B cell (primary cell): ENCODE measurements at regions not wholly inside any gene's neighbourhood (a gene's known extent, or its start where the extent isn't known, plus 50 kb on each side); places are given as distances from the start of the nearest gene placed in this dataset.
"Not testable (repeated sequence)": the region's sequence is repeated elsewhere in the genome, so short reads cannot be mapped to it uniquely, and the experiment has no call there.

Source experiments
- ATAC-seq: fragments of 200-7000 bp; cut with Tn5 transposase; one replicate; pipeline ENCODE4 v1.10.0; 2021; ENCODE audit warnings: low read depth, mild to moderate bottlenecking, moderate number of reproducible peaks, moderate library complexity
- CTCF ChIA-PET: fragments of 350-600 bp; sonication (Branson Sonifier 250); formaldehyde crosslinking; loops from one replicate; lab custom pipeline; 2021; ENCODE audit warnings: antibody characterized with exemption, inconsistent platforms; lab: Charles Lee
- POLR2A ChIA-PET: fragments of 350-600 bp; sonication (Branson Sonifier 250); formaldehyde crosslinking; loops from one replicate; lab custom pipeline; 2021; ENCODE audit warnings: antibody characterized with exemption; lab: Charles Lee
- DNase-seq: peaks from one replicate; pipeline ENCODE4 v3.0.0; 2013
- H2AFZ ChIP-seq: 2 replicates; pipeline ENCODE4 v1.6.1; 2012; ENCODE audit warnings: mild to moderate bottlenecking, low read depth, low read length; ENCODE audit not compliant: insufficient read depth, poor library complexity, severe bottlenecking
- H3K27ac ChIP-seq, 2 donors: 1 replicate in 1 of 2; 2 replicates in 1 of 2; pipeline ENCODE4 v1.5.1; 2012 to 2013; ENCODE audit warnings: low read length in 2 of 2, mild to moderate bottlenecking in 2 of 2, moderate library complexity in 1 of 2
- H3K27me3 ChIP-seq, 4 experiments: fragments of 200-600 bp in 1 of 4; sonication (generic) in 1 of 4; replicated peaks in 1 of 4; 1 replicate in 2 of 4; 2 replicates in 2 of 4; pipeline versions ENCODE4 v1.6.1 to v1.7.0; 2013 to 2016; ENCODE audit warnings: low read length in 3 of 4, mild to moderate bottlenecking in 2 of 4, mixed read lengths in 1 of 4, moderate library complexity in 1 of 4; ENCODE audit not compliant: insufficient read depth in 4 of 4, control insufficient read depth in 3 of 4; ENCODE audit errors: control extremely low read depth in 1 of 4
- H3K36me3 ChIP-seq, 2 experiments: replicated peaks in 1 of 2; 1 replicate in 1 of 2; 2 replicates in 1 of 2; pipeline versions ENCODE4 v1.6.1 to v1.7.1; 2013; ENCODE audit warnings: low read length in 1 of 2; ENCODE audit not compliant: insufficient read depth in 2 of 2, control insufficient read depth in 1 of 2; ENCODE audit errors: control extremely low read depth in 1 of 2, extremely low read depth in 1 of 2
- H3K4me1 ChIP-seq, 2 donors: fragments of 200-600 bp in 1 of 2; sonication (generic) in 1 of 2; 1 replicate in 1 of 2; 2 replicates in 1 of 2; pipeline versions ENCODE4 v1.5.1 to v1.6.1; 2013 to 2017; ENCODE audit warnings: low read length in 2 of 2; ENCODE audit not compliant: control insufficient read depth in 2 of 2, insufficient read depth in 2 of 2
- H3K4me2 ChIP-seq: replicated peaks from 2 replicates; pipeline ENCODE3; 2012; ENCODE audit warnings: mild to moderate bottlenecking, low read depth, low read length; ENCODE audit not compliant: poor library complexity, severe bottlenecking
- H3K4me3 ChIP-seq, 5 experiments: fragments of 200-600 bp in 1 of 5; sonication (generic) in 1 of 5; 1 replicate in 3 of 5; 2 replicates in 2 of 5; pipeline versions ENCODE4 v1.5.1 to v1.7.0; 2011 to 2016; ENCODE audit warnings: low read length in 4 of 5, mild to moderate bottlenecking in 4 of 5, low read depth in 2 of 5, control low read depth in 1 of 5, moderate library complexity in 1 of 5; ENCODE audit not compliant: insufficient read depth in 1 of 5; ENCODE audit errors: control extremely low read depth in 1 of 5, extremely low read depth in 1 of 5
- H3K79me2 ChIP-seq: fragments of 200-600 bp; sonication (generic); one replicate; pipeline ENCODE4 v1.6.0; 2016; ENCODE audit warnings: low read length; ENCODE audit not compliant: control insufficient read depth, insufficient read depth
- H3K9ac ChIP-seq: fragments of 200-600 bp; sonication (generic); 2 replicates; pipeline ENCODE4 v1.6.1; 2017; ENCODE audit warnings: mild to moderate bottlenecking, low read length, moderate library complexity
- H3K9me3 ChIP-seq, 3 donors: one replicate each; pipeline versions ENCODE4 v1.6.1 to v1.7.1; 2013; ENCODE audit warnings: low read length in 2 of 3; ENCODE audit not compliant: control insufficient read depth in 2 of 3, insufficient read depth in 1 of 3; ENCODE audit errors: control extremely low read depth in 1 of 3
- H4K20me1 ChIP-seq: 2 replicates; pipeline ENCODE4 v1.6.0; 2012; ENCODE audit warnings: mild to moderate bottlenecking, low read length; ENCODE audit not compliant: insufficient read depth, control insufficient read depth, poor library complexity, severe bottlenecking
- H3K27ac Mint-ChIP-seq: one replicate; pipeline ENCODE4 v1.8.0; 2021; ENCODE audit warnings: mixed read lengths
- H3K27me3 Mint-ChIP-seq: one replicate; pipeline ENCODE4 v1.8.0; 2021; ENCODE audit warnings: mixed read lengths
- H3K4me1 Mint-ChIP-seq: one replicate; pipeline ENCODE4 v1.8.0; 2021; ENCODE audit warnings: mixed read lengths
- H3K4me3 Mint-ChIP-seq: one replicate; pipeline ENCODE4 v1.8.0; 2021; ENCODE audit warnings: mixed read lengths
- H3K9me3 Mint-ChIP-seq: one replicate; pipeline ENCODE4 v1.8.0; 2022; ENCODE audit warnings: mixed read lengths; ENCODE audit not compliant: insufficient read depth
- WGBS: methylation state at CpG from one replicate; pipeline ENCODE4 v1.1.5; 2013; ENCODE audit warnings: missing lambda C conversion rate; ENCODE audit not compliant: insufficient coverage; 5-methylcytosine and 5-hydroxymethylcytosine counted together
- intact Hi-C: fragments of 100-400 bp; cut with micrococcal nuclease; formaldehyde crosslinking; loops from one replicate; pipeline ENCODE4 v1.10.0; 2022

DNA sequence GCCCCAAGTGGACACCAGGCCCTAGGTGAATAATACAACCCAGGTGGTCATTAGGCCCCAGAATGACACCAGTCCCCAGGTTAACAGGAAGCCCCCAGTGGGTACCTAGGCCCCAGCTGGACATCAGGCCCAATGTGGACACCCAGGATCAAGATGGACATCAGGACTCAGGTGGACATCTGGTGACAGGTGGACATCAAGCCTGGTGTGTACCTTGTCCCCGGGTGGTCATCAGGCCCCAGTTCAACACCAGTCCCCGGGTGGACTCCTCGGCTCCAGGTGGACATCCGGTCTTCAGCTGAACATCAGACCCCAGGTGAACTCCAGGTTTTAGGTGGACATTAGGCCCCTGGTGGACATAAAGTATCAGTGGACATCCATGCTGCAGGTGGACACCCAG, 524.6 kb downstream of the FOXD4L4 start:
- H3K4me1 Mint-ChIP-seq, H3K9ac ChIP-seq, intact Hi-C loops, H3K4me2 ChIP-seq, H3K36me3 ChIP-seq, H3K27me3 Mint-ChIP-seq, H3K9me3 Mint-ChIP-seq, H2AFZ ChIP-seq, H3K4me1 ChIP-seq, H3K4me3 Mint-ChIP-seq, H4K20me1 ChIP-seq, H3K27me3 ChIP-seq, POLR2A ChIA-PET, H3K27ac ChIP-seq, CTCF ChIA-PET, ATAC-seq, H3K79me2 ChIP-seq, H3K27ac Mint-ChIP-seq, DNase-seq, H3K4me3 ChIP-seq: not testable (repeated sequence)
- no CpG with 5 or more reads among the region's 4 CpGs for WGBS
- H3K9me3 ChIP-seq, result peaks cover 0 to 12% (median 0%) of the 10 kb centered on the region in 3 donors

DNA sequence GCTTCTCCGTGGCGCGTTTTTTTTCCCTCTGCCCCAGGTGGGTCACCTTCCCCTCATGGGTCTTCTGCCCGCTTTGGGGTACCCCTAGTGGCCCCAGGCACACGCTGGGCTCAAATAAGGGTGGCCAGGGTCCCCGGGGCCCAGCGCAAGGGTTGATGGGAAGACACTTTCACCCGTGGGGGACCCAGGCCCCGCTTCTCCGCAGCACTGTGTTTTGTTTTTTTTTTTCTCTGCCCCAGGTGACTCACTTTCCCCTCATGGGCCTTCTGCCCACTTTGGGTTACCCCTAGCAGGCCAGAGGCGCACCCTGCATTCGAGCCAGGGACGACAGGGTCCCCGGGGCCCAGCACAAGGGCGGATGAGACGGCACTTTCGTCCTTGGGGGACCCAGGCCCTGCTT, 526.7 kb downstream of the FOXD4L4 start:
- H3K27me3 ChIP-seq, H3K36me3 ChIP-seq, H3K27ac ChIP-seq, H2AFZ ChIP-seq, H3K9me3 Mint-ChIP-seq, H3K9ac ChIP-seq, ATAC-seq, H4K20me1 ChIP-seq, CTCF ChIA-PET, H3K79me2 ChIP-seq, POLR2A ChIA-PET, H3K4me1 ChIP-seq, H3K27me3 Mint-ChIP-seq, H3K4me1 Mint-ChIP-seq, intact Hi-C loops, H3K4me3 ChIP-seq, H3K4me3 Mint-ChIP-seq, H3K4me2 ChIP-seq, H3K27ac Mint-ChIP-seq: not testable (repeated sequence)
- peaks cover 0 to 12% (median 0%) of the 10 kb centered on the region in 3 donors for H3K9me3 ChIP-seq
- peak; percentile 2 for DNase-seq
- WGBS, result 97% methylated on average over 9 of the region's 17 CpGs

DNA sequence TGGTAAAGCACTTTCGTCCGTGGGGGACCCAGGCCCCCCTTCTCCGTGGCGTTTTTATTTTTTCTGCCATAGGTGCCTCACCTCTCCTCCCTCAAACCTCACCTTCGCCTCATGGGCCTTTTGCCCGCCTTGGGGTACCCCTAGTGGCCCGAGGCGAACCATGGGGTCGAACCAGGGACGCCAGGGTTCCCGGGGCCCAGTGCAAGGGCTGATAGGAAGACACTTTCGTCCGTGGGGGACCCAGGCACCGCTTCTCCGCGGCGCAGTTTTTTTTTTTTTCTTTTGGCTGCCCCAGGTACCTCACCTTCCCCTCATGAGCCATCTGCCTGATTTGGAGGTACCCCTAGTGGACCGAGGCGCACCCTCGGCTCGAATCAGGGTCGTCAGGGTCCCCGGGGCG, 527.8 kb downstream of the FOXD4L4 start:
- H3K9me3 ChIP-seq, result peaks cover 0 to 12% (median 0%) of the 10 kb centered on the region in 3 donors
- H3K27me3 ChIP-seq, H2AFZ ChIP-seq, H3K27ac ChIP-seq, H3K9ac ChIP-seq, H3K27me3 Mint-ChIP-seq, CTCF ChIA-PET, intact Hi-C loops, H3K4me1 ChIP-seq, H3K4me1 Mint-ChIP-seq, H3K4me2 ChIP-seq, ATAC-seq, H3K9me3 Mint-ChIP-seq, H3K79me2 ChIP-seq, H3K4me3 ChIP-seq, H3K27ac Mint-ChIP-seq, H4K20me1 ChIP-seq, H3K36me3 ChIP-seq, H3K4me3 Mint-ChIP-seq, POLR2A ChIA-PET: not testable (repeated sequence)
- WGBS, result 100% methylated on average over 5 of the region's 24 CpGs
- peak; percentile 0 for DNase-seq

DNA sequence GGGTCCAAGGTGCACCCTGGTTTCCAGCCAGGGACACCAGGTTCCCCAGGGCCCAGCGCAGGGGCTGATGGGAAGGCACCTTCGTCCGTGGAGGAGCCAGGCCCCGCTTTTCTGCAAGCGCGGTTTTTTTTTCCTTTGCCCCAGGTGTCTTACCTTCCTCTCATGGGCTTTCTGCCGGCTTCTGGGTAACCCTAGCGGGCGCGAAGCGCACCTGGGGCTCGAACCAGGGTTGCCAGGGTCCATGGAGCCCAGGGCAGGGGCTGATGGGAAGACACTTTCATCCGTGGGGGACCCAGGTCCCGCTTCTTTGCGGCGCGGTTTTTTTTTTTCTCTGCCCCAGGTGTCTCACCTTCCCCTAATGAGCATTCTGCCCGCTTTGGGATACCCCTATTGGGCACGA, 529.3 kb downstream of the FOXD4L4 start:
- intact Hi-C loops, H3K4me3 Mint-ChIP-seq, H3K79me2 ChIP-seq: not testable (repeated sequence)

More for the DNA sequence above, 529.3 kb downstream of the FOXD4L4 start:
- H3K4me1 ChIP-seq, ATAC-seq, CTCF ChIA-PET, H3K9ac ChIP-seq, H2AFZ ChIP-seq, H3K4me2 ChIP-seq, H3K4me1 Mint-ChIP-seq, H3K9me3 Mint-ChIP-seq, POLR2A ChIA-PET, H3K27me3 Mint-ChIP-seq, H3K4me3 ChIP-seq, H3K27me3 ChIP-seq, H3K36me3 ChIP-seq, H3K27ac ChIP-seq, H3K27ac Mint-ChIP-seq, H4K20me1 ChIP-seq: not testable (repeated sequence)
- DNase-seq, result peak; percentile 13
- peaks cover 0 to 12% (median 0%) of the 10 kb centered on the region in 3 donors for H3K9me3 ChIP-seq
- WGBS, result no CpG with 5 or more reads among the region's 19 CpGs
